ENCODE measurements at regions not wholly inside any gene's neighbourhood (a gene's known extent, or its start where the extent isn't known, plus 50 kb on each side); places are given as distances from the start of the nearest gene placed in this dataset.

DNA sequence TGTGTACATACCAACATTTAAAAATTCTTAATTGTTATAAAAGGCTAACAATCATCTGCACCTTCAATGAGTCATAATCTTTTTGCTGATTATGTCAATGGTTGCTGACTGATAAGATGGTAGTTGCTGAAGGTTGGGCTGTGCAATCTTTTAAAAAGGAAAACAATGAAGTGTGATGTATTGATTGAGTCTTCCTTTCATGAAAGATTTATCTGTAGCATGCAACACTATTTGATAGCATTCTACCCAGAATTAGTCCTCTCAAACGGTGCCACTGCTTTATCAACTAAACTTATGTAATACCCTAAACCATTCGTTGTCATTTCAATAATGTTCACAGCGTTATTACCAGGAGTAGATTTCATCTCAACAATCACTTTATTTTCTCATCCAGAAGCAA, 2360.6 kb downstream of the PCDH9 start:
- Histone ChIP-seq H3K4me3 (ENCODE audit: low read length, poor library complexity, severe bottlenecking) (no peak overlapping the region), H2AFZ (ENCODE audit: low read length) (no peak overlapping the region), H4K20me1 (ENCODE audit: insufficient read depth, low read length, poor library complexity, severe bottlenecking) (no peaks in the 10 kb centered on the region), H3K9me3 (ENCODE audit: insufficient read depth, low read depth, low read length) (no peaks in the 10 kb centered on the region), H3F3A (ENCODE audit: low read depth) (no peaks in the 10 kb centered on the region), H3K9me2 (replicated peaks; ENCODE audit: low read depth, low read length) (no peaks in the 10 kb centered on the region), H3K79me2 (ENCODE audit: insufficient read depth, low read length) (no peaks in the 10 kb centered on the region), H3K4me1 (ENCODE audit: insufficient read depth, low read length, poor library complexity, severe bottlenecking) (no peaks in the 10 kb centered on the region), H3K4me2 (ENCODE audit: low read depth, low read length, poor library complexity, severe bottlenecking) (no peak overlapping the region), H3K9ac (ENCODE audit: low read depth, low read length, poor library complexity, severe bottlenecking) (no peak overlapping the region), H3K27me3 (ENCODE audit: insufficient read depth, low read length, poor library complexity, severe bottlenecking) (no peaks in the 10 kb centered on the region), H3K36me3 (ENCODE audit: insufficient read depth, low read length) (no peaks in the 10 kb centered on the region)
- TF ChIP-seq EZH2phosphoT487 (IDR thresholded peaks at IDR 0.05; ENCODE audit: borderline replicate concordance), result no peak
- TF ChIP-seq, protein P1, sequence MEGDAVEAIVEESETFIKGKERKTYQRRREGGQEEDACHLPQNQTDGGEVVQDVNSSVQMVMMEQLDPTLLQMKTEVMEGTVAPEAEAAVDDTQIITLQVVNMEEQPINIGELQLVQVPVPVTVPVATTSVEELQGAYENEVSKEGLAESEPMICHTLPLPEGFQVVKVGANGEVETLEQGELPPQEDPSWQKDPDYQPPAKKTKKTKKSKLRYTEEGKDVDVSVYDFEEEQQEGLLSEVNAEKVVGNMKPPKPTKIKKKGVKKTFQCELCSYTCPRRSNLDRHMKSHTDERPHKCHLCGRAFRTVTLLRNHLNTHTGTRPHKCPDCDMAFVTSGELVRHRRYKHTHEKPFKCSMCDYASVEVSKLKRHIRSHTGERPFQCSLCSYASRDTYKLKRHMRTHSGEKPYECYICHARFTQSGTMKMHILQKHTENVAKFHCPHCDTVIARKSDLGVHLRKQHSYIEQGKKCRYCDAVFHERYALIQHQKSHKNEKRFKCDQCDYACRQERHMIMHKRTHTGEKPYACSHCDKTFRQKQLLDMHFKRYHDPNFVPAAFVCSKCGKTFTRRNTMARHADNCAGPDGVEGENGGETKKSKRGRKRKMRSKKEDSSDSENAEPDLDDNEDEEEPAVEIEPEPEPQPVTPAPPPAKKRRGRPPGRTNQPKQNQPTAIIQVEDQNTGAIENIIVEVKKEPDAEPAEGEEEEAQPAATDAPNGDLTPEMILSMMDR (conservative IDR thresholded peaks at IDR 0.05; ENCODE audit: low read length), result no peak

DNA sequence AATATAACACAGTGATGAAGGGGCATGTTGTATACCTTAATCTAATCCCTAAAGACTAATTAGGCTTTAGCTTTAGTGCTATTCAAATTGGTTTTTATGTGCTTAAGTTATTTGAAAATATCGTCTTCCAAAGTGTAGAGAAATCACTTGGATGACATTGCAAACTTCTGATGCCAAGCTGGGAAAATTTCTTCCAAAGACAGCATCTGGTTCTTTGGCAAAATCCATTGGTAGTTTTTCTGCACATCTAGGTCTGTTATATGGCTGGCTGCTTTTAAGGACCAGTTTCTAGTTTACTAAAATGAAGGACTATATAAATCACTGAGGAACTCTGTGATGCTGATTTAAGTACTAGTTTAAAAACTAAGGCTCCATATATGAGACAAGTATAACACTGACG, 2362.3 kb downstream of the PCDH9 start:
- H3K9ac ChIP-seq (ENCODE audit: low read depth, low read length, poor library complexity, severe bottlenecking), result no peak overlapping the region
- H3F3A ChIP-seq (ENCODE audit: low read depth), result no peaks in the 10 kb centered on the region
- H3K36me3 ChIP-seq (ENCODE audit: insufficient read depth, low read length), result no peaks in the 10 kb centered on the region
- no peak overlapping the region for H3K4me2 ChIP-seq (ENCODE audit: low read depth, low read length, poor library complexity, severe bottlenecking)
- TF ChIP-seq EZH2phosphoT487 (IDR thresholded peaks at IDR 0.05; ENCODE audit: borderline replicate concordance), result no peak
- TF ChIP-seq, protein P1 (conservative IDR thresholded peaks at IDR 0.05; ENCODE audit: low read length), result no peak
- H3K4me1 ChIP-seq (ENCODE audit: insufficient read depth, low read length, poor library complexity, severe bottlenecking), result no peaks in the 10 kb centered on the region
- no peak overlapping the region for H2AFZ ChIP-seq (ENCODE audit: low read length)
- H3K4me3 ChIP-seq (ENCODE audit: low read length, poor library complexity, severe bottlenecking), result no peak overlapping the region
- H3K9me3 ChIP-seq (ENCODE audit: insufficient read depth, low read depth, low read length), result no peaks in the 10 kb centered on the region
- no peaks in the 10 kb centered on the region for H3K9me2 ChIP-seq (replicated peaks; ENCODE audit: low read depth, low read length)
- H4K20me1 ChIP-seq (ENCODE audit: insufficient read depth, low read length, poor library complexity, severe bottlenecking), result no peaks in the 10 kb centered on the region
- no peaks in the 10 kb centered on the region for H3K27me3 ChIP-seq (ENCODE audit: insufficient read depth, low read length, poor library complexity, severe bottlenecking)
- no peaks in the 10 kb centered on the region for H3K79me2 ChIP-seq (ENCODE audit: insufficient read depth, low read length)

DNA sequence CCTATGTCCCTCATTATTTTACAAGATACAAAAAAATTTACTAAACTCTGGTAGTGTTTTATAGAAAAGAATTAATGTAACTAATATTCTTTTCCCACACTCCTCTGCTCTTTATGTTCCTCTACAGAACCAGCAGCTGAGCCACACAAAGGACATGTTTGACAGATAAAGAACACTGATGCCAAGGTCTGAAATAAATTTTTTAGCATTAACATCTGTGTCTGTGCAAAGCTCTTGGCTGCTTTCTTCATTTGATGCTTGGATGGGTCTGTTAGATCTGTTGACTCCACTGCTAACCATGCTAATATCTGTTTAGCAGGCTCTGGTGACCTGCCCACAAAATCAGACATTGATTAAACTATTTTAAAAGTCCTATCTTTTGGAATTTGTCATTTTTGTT, 2363.8 kb downstream of the PCDH9 start:
- no peak overlapping the region for H2AFZ ChIP-seq (ENCODE audit: low read length)

More for the DNA sequence above, 2363.8 kb downstream of the PCDH9 start:
- Histone ChIP-seq H3K9ac (ENCODE audit: low read depth, low read length, poor library complexity, severe bottlenecking) (no peak overlapping the region), H3K4me3 (ENCODE audit: low read length, poor library complexity, severe bottlenecking) (no peak overlapping the region), H3K9me2 (replicated peaks; ENCODE audit: low read depth, low read length) (no peaks in the 10 kb centered on the region), H3K27me3 (ENCODE audit: insufficient read depth, low read length, poor library complexity, severe bottlenecking) (no peaks in the 10 kb centered on the region), H3K4me1 (ENCODE audit: insufficient read depth, low read length, poor library complexity, severe bottlenecking) (no peaks in the 10 kb centered on the region), H4K20me1 (ENCODE audit: insufficient read depth, low read length, poor library complexity, severe bottlenecking) (no peaks in the 10 kb centered on the region), H3K9me3 (ENCODE audit: insufficient read depth, low read depth, low read length) (no peaks in the 10 kb centered on the region), H3K4me2 (ENCODE audit: low read depth, low read length, poor library complexity, severe bottlenecking) (no peak overlapping the region), H3K36me3 (ENCODE audit: insufficient read depth, low read length) (no peaks in the 10 kb centered on the region), H3K79me2 (ENCODE audit: insufficient read depth, low read length) (no peaks in the 10 kb centered on the region), H3F3A (ENCODE audit: low read depth) (no peaks in the 10 kb centered on the region)
- TF ChIP-seq, protein P1 (conservative IDR thresholded peaks at IDR 0.05; ENCODE audit: low read length), result no peak
- TF ChIP-seq EZH2phosphoT487 (IDR thresholded peaks at IDR 0.05; ENCODE audit: borderline replicate concordance), result no peak

Data from Loucy (cell line).